ENCODE measurements at regions not wholly inside any gene's neighbourhood (a gene's known extent, or its start where the extent isn't known, plus 50 kb on each side); places are given as distances from the start of the nearest gene placed in this dataset.

GRCh38 chr14:42110167-42110566 lies 503.5 kb downstream of the LRFN5 start:
- no peak overlapping the region for H3K4me3 ChIP-seq (ENCODE audit: low read depth, low read length)
- DNase-seq (ENCODE audit: low read depth, low spot score) = peak; percentile 3
- ChIA-PET POLR2A (no interaction called here), CTCF (interaction anchor here (0.5 to 1.3 kb wide), 14 partner anchors 9 to 1311 kb away, joined by 3 to 9 read pairs (median 3); no protein-coding TSS in a partner anchor)
- no peaks in the 10 kb centered on the region for H3K27me3 ChIP-seq (ENCODE audit: control insufficient read depth, insufficient read depth, low read length)
- peaks cover 28% of the 10 kb centered on the region for H3K9me3 ChIP-seq (ENCODE audit: control insufficient read depth, insufficient read depth, low read length)
- TF ChIP-seq CTCF (IDR thresholded peaks at IDR 0.05; ENCODE audit: low read depth, low read length) = peak; percentile 73
- no peak overlapping the region for H3K27ac ChIP-seq (ENCODE audit: low read depth, low read length)

DNA sequence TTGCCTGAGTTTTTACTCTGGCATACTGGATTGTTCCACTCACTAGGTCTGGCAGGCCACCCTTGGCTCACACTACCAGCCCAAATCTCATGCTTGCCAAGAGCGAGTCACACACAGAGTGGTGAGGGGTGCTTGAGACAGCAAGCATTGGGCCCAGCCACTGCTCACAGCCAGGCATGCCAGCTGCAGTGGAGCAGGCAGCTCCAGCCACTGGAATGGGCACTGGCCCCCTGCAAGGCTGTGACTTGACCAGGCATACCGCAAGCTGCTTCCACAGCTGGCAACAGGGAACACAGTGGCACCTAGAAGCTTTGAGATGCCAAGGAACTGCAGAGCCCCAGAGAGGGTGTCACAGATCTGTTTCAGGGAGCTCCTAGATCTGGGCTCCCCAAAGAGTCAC lies 488.5 kb downstream of the LRFN5 start:
- Histone ChIP-seq H3K4me3 (ENCODE audit: low read depth, low read length) (no peak overlapping the region), H3K27me3 (ENCODE audit: control insufficient read depth, insufficient read depth, low read length) (no peaks in the 10 kb centered on the region), H3K9me3 (ENCODE audit: control insufficient read depth, insufficient read depth, low read length) (no peaks in the 10 kb centered on the region), H3K27ac (ENCODE audit: low read depth, low read length) (no peak overlapping the region)
- no peak for TF ChIP-seq CTCF (IDR thresholded peaks at IDR 0.05; ENCODE audit: low read depth, low read length)
- CTCF ChIA-PET = no interaction called here
- no peak for DNase-seq (ENCODE audit: low read depth, low spot score)
- POLR2A ChIA-PET = no interaction called here

- Histone ChIP-seq H3K27me3 (ENCODE audit: control insufficient read depth, insufficient read depth, low read length) (no peaks in the 10 kb centered on the region), H3K9me3 (ENCODE audit: control insufficient read depth, insufficient read depth, low read length) (no peaks in the 10 kb centered on the region), H3K27ac (ENCODE audit: low read depth, low read length) (no peak overlapping the region), H3K4me3 (ENCODE audit: low read depth, low read length) (no peak overlapping the region)
- DNase-seq (ENCODE audit: low read depth, low spot score) = no peak
- TF ChIP-seq CTCF (IDR thresholded peaks at IDR 0.05; ENCODE audit: low read depth, low read length) = no peak
- POLR2A ChIA-PET = no interaction called here
- CTCF ChIA-PET = interaction anchor here (1.0 kb wide), 1 partner anchor 265 kb away, joined by 3 read pairs; no protein-coding TSS in a partner anchor
Measured at GRCh38 chr14:42090122-42090521, 483.4 kb downstream of the LRFN5 start.

DNA sequence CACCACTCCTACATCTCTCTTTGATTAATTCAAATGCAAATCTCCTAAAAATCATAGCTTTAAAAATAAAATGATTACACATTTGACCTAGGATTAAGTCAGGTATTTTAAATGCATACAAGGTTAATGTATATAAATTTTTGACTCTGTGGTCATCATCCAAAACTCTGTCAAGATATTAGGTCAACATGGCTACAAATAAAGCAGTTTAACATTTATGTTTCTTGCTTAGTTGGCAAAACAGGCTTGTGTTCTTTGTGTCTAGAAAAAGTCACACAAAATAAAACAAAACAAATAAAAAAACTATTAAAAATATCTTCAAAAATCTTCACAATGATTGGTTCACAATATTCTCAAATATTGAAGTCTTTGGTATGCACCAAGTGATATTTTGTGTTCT lies 473.2 kb downstream of the LRFN5 start:
- H3K9me3 ChIP-seq (ENCODE audit: control insufficient read depth, insufficient read depth, low read length) = no peaks in the 10 kb centered on the region
- H3K4me3 ChIP-seq (ENCODE audit: low read depth, low read length) = no peak overlapping the region
- DNase-seq (ENCODE audit: low read depth, low spot score) = no peak
- TF ChIP-seq CTCF (IDR thresholded peaks at IDR 0.05; ENCODE audit: low read depth, low read length) = no peak
- POLR2A ChIA-PET = no interaction called here
- H3K27me3 ChIP-seq (ENCODE audit: control insufficient read depth, insufficient read depth, low read length) = no peaks in the 10 kb centered on the region
- no peak overlapping the region for H3K27ac ChIP-seq (ENCODE audit: low read depth, low read length)
- CTCF ChIA-PET = interaction anchor here (1.4 kb wide), 1 partner anchor 31 kb away, joined by 3 read pairs; no protein-coding TSS in a partner anchor

- no peaks in the 10 kb centered on the region for H3K27me3 ChIP-seq (ENCODE audit: control insufficient read depth, insufficient read depth, low read length)
- no peak for TF ChIP-seq CTCF (IDR thresholded peaks at IDR 0.05; ENCODE audit: low read depth, low read length)
- H3K27ac ChIP-seq (ENCODE audit: low read depth, low read length) = no peak overlapping the region
- no peaks in the 10 kb centered on the region for H3K9me3 ChIP-seq (ENCODE audit: control insufficient read depth, insufficient read depth, low read length)
- no peak overlapping the region for H3K4me3 ChIP-seq (ENCODE audit: low read depth, low read length)
- CTCF ChIA-PET = no interaction called here
- POLR2A ChIA-PET = no interaction called here
- no peak for DNase-seq (ENCODE audit: low read depth, low spot score)
Measured at GRCh38 chr14:42078345-42078744, 471.7 kb downstream of the LRFN5 start.

Measured in AG04450 (cell line).